ENCODE measurements at regions not wholly inside any gene's neighbourhood (a gene's known extent, or its start where the extent isn't known, plus 50 kb on each side); places are given as distances from the start of the nearest gene placed in this dataset.

- no peak for DNase-seq (ENCODE audit: low spot score)
- in situ Hi-C loops (cut with HindIII; ENCODE audit: low sequenced_read_pairs), result no loop called here
Observed at GRCh38 chr4:42708625-42709024, 51.7 kb upstream of the ATP8A1 start.

Data from G401 (cell line).